ENCODE measurements at regions not wholly inside any gene's neighbourhood (a gene's known extent, or its start where the extent isn't known, plus 50 kb on each side); places are given as distances from the start of the nearest gene placed in this dataset.

DNA sequence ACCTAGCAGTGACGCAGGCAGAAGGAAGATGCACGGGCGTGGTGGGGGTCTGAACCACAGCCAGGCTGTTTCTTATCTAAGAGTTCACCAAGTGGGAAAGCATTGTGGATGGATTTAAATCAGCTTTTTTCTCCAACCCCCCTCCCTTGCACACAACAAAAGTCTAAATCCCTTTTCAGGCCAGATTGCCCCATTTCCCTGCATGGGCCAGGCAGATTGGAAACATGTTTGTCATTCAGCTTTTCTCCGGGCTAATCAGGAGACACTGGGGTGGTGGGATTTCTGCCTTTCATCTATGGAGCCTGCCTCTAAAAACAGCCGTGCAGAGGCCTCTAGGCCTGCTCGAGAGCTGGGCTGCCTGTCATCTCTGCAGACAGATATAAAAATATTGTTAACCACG, 166.3 kb upstream of the LEF1 start:
- H3K9me3 ChIP-seq (ENCODE audit: control extremely low read depth in 1 of 3, control insufficient read depth in 2 of 3, insufficient read depth in 1 of 3, low read length in 2 of 3) = no peaks in the 10 kb centered on the region
- H3K4me1 ChIP-seq (ENCODE audit: control insufficient read depth in 2 of 2, insufficient read depth in 2 of 2, low read length in 2 of 2) = no peaks in the 10 kb centered on the region
- H3K79me2 ChIP-seq (ENCODE audit: control insufficient read depth, insufficient read depth, low read length) = no peaks in the 10 kb centered on the region
- intact Hi-C loops (cut with micrococcal nuclease) = no loop called here
- ATAC-seq (ENCODE audit: low read depth) = no peak
- no peak overlapping the region for H3K4me2 ChIP-seq (replicated peaks; ENCODE audit: low read depth, low read length, poor library complexity, severe bottlenecking)
- CTCF ChIA-PET = no interaction called here
- Mint-ChIP-seq H3K4me1 (no peaks in the 10 kb centered on the region), H3K27ac (no peak overlapping the region), H3K9me3 (ENCODE audit: insufficient read depth) (no peaks in the 10 kb centered on the region), H3K4me3 (no peak overlapping the region), H3K27me3 (no peaks in the 10 kb centered on the region)
- H3K4me3 ChIP-seq (ENCODE audit: control extremely low read depth in 1 of 5, extremely low read depth in 1 of 5, insufficient read depth in 1 of 5, low read depth in 2 of 5, low read length in 4 of 5) = no peak overlapping the region
- H3K9ac ChIP-seq (ENCODE audit: low read length) = no peak overlapping the region
- no peak overlapping the region for H2AFZ ChIP-seq (ENCODE audit: insufficient read depth, low read depth, low read length, poor library complexity, severe bottlenecking)
- no peak for TF ChIP-seq CTCF (IDR thresholded peaks at IDR 0.05)
- no peak for TF ChIP-seq EZH2 (IDR thresholded peaks at IDR 0.05; ENCODE audit: borderline replicate concordance, insufficient read depth, low read depth, low read length, poor library complexity, severe bottlenecking)
- no peaks in the 10 kb centered on the region for H3K36me3 ChIP-seq (replicated peaks in 1 of 2; ENCODE audit: control extremely low read depth in 1 of 2, control insufficient read depth in 1 of 2, extremely low read depth in 1 of 2, insufficient read depth in 2 of 2, low read length in 1 of 2)
- POLR2A ChIA-PET = no interaction called here
- H3K27me3 ChIP-seq (replicated peaks in 1 of 4; ENCODE audit: control extremely low read depth in 1 of 4, control insufficient read depth in 3 of 4, insufficient read depth in 4 of 4, low read length in 3 of 4) = no peaks in the 10 kb centered on the region
- 86% methylated on average over 4 of the region's 7 CpGs for WGBS (ENCODE audit: insufficient coverage)
- H3K27ac ChIP-seq (ENCODE audit: low read length in 2 of 2) = no peak overlapping the region
- no peaks in the 10 kb centered on the region for H4K20me1 ChIP-seq (ENCODE audit: control insufficient read depth, insufficient read depth, low read length, poor library complexity, severe bottlenecking)
- DNase-seq = no peak

- Mint-ChIP-seq H3K27me3 (no peaks in the 10 kb centered on the region), H3K9me3 (ENCODE audit: insufficient read depth) (no peaks in the 10 kb centered on the region), H3K4me1 (no peaks in the 10 kb centered on the region), H3K4me3 (no peak overlapping the region), H3K27ac (no peak overlapping the region)
- H3K9me3 ChIP-seq (ENCODE audit: control extremely low read depth in 1 of 3, control insufficient read depth in 2 of 3, insufficient read depth in 1 of 3, low read length in 2 of 3) = no peaks in the 10 kb centered on the region
- no peak overlapping the region for H3K9ac ChIP-seq (ENCODE audit: low read length)
- H3K27ac ChIP-seq (ENCODE audit: low read length in 2 of 2) = no peak overlapping the region
- ATAC-seq (ENCODE audit: low read depth) (no peak), DNase-seq (no peak)
- no peaks in the 10 kb centered on the region for H3K79me2 ChIP-seq (ENCODE audit: control insufficient read depth, insufficient read depth, low read length)
- no peaks in the 10 kb centered on the region for H3K27me3 ChIP-seq (replicated peaks in 1 of 4; ENCODE audit: control extremely low read depth in 1 of 4, control insufficient read depth in 3 of 4, insufficient read depth in 4 of 4, low read length in 3 of 4)
- H3K4me1 ChIP-seq (ENCODE audit: control insufficient read depth in 2 of 2, insufficient read depth in 2 of 2, low read length in 2 of 2) = no peaks in the 10 kb centered on the region
- H3K4me3 ChIP-seq (ENCODE audit: control extremely low read depth in 1 of 5, extremely low read depth in 1 of 5, insufficient read depth in 1 of 5, low read depth in 2 of 5, low read length in 4 of 5) = no peak overlapping the region
- no peaks in the 10 kb centered on the region for H3K36me3 ChIP-seq (replicated peaks in 1 of 2; ENCODE audit: control extremely low read depth in 1 of 2, control insufficient read depth in 1 of 2, extremely low read depth in 1 of 2, insufficient read depth in 2 of 2, low read length in 1 of 2)
- H2AFZ ChIP-seq (ENCODE audit: insufficient read depth, low read depth, low read length, poor library complexity, severe bottlenecking) = no peak overlapping the region
- ChIA-PET CTCF (interaction anchor here (1.2 kb wide), 1 partner anchor 17 kb away, joined by 3 read pairs; no protein-coding TSS in a partner anchor), POLR2A (no interaction called here)
- no CpG with 5 or more reads among the region's 6 CpGs for WGBS (ENCODE audit: insufficient coverage)
- intact Hi-C loops (cut with micrococcal nuclease) = no loop called here
- H4K20me1 ChIP-seq (ENCODE audit: control insufficient read depth, insufficient read depth, low read length, poor library complexity, severe bottlenecking) = no peaks in the 10 kb centered on the region
- no peak for TF ChIP-seq EZH2 (IDR thresholded peaks at IDR 0.05; ENCODE audit: borderline replicate concordance, insufficient read depth, low read depth, low read length, poor library complexity, severe bottlenecking)
- no peak for TF ChIP-seq CTCF (IDR thresholded peaks at IDR 0.05)
- no peak overlapping the region for H3K4me2 ChIP-seq (replicated peaks; ENCODE audit: low read depth, low read length, poor library complexity, severe bottlenecking)
Observed at GRCh38 chr4:108334031-108334430, 165.3 kb upstream of the LEF1 start.

Data from B cell (primary cell).